CD4-positive, alpha-beta T cell treated with Interleukin-10 for 1 hour (primary cell): ENCODE measurements at regions not wholly inside any gene's neighbourhood (a gene's known extent, or its start where the extent isn't known, plus 50 kb on each side); places are given as distances from the start of the nearest gene placed in this dataset.
"Not testable (repeated sequence)": the region's sequence is repeated elsewhere in the genome, so short reads cannot be mapped to it uniquely, and the experiment has no call there.

Source experiments
- DNase-seq: peaks from one replicate; pipeline ENCODE4 v3.0.0-alpha.2; 2020

DNA sequence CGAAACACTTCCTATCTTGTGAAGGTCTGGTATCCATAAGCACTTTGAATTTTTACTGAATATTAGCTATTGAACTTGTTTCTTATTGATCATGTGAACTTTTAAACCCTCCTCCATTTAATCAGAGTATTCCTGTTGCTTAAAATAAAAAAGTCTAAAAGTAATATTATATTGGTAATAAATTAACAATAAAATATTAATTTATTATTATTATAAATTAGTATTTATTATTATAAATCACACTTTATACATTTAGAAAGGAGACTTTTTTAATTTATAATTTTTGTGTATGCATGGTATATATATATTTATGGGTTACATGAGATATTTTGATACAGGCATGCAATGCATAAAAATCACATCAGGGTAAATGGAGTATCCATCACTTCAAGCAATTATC lies 295.4 kb upstream of the NETO1 start:
- DNase-seq: no peak

DNA sequence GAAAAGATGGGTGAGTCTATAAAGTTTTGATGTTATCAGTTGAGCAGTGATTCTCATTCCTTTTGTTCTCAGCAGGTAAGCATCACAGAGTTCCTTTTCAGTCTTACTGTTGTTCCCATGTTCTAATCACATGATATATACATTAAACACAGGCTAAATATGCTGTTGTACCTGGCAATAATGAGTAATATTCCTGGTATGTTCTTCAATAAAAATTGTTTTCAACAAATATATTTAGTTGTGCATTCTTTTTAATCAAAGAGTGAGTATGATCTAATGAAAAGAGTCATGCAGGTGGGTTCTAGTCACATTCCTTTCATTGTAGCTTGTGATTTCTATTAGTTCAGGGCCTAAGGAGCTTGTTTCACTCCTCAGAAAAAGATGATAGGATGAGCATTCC lies 288.3 kb upstream of the NETO1 start:
- DNase-seq: no peak

- no peak for DNase-seq
Measured at GRCh38 chr18:73153271-73153670, 285.5 kb upstream of the NETO1 start.

DNA sequence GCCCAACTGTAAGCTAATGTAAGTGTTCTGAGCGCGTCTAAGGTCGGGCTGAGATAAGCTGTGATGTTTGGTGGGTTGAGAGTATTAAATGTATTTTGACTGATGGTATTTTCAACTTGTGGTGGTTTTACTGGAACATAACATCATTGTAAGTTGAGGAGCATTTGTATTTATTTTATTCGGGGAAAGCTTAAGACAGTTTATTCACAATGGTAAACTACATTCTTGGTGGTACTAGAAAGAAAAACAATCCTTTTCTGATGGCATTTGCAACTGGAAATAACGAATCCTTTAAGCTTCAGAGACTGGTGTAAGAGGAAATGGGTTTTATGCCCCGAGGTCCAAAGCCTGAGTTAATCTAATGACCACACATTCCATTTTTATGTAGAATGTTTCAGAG lies 283.3 kb upstream of the NETO1 start:
- DNase-seq: no peak

DNA sequence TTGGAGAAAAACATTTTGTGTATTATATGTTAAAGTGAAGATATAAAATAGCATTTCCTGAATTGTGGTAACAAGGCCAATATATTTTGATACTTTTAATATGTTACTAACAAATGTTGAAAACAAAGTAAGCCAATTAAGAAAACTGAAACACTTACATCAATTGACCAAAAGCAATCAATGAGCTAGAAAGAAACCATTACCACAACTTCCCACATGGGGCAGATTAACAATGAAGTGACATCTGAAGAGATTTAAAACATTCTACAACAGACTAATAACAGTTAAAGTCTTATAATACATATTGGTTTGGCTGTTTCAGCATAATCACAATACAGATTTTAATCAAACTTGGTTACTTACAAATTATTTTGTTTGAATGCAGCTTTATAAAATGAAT lies 282.4 kb upstream of the NETO1 start:
- no peak for DNase-seq

DNA sequence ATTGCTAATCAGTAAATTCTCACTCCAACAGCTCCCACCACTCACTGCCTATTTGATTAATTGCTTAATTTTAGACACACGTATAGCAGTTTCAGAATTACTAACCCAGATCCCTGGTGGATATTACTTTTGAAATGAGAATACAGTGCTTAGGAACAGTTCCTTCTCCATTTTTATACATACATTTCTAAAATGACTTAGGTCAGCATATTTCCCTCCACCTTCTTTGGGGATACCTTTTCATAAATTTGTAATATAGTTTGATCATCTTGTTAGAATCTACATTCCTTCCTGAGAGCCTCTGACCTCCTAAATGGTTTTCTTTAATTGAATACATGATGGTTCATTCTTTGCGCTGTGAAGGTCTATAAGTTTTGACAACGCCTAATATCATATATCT lies 279.8 kb upstream of the NETO1 start:
- DNase-seq: no peak

- no peak for DNase-seq
Measured at GRCh38 chr18:73144030-73144429, 276.2 kb upstream of the NETO1 start.

GRCh38 chr18:73136134-73136533 lies 268.3 kb upstream of the NETO1 start:
- no peak for DNase-seq

DNA sequence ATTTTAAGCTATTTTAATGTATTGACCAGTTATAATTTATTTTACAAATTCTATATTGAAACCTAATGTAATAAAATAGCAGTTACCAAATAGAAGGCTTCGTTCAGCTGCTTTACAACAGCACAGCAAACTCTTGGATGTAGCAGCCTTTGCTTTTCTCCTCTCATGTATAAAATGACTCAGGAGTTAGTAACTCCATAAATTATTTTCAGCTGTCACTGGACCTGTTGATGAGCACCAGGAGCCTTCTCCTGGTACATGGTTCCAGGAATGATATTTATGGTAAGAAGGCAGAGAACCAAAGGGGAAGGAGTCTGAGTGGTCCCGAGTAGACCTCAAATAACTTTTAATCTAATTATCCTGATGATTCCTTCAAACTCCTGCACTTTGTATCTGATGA lies 256.4 kb upstream of the NETO1 start:
- DNase-seq: no peak

DNA sequence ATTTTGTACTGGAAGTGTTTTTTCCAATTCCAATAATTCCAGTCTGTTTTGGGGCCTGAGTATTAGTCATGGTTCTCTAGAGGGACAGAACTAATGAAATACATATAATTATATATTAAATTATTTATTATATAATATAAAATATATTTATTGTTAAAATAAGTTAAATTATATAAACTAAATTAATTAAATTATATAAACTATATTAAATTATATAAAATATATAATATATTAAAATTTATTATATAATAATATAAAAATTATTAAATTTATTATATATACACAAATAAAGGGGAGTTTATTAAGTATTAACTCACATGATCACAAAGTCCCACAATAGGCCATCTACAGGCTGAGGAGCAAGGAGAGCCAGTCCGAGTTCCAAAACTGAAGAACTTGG lies 253.4 kb upstream of the NETO1 start:
- DNase-seq: no peak

- DNase-seq: no peak
Measured at GRCh38 chr18:73120626-73121025, 252.8 kb upstream of the NETO1 start.

DNA sequence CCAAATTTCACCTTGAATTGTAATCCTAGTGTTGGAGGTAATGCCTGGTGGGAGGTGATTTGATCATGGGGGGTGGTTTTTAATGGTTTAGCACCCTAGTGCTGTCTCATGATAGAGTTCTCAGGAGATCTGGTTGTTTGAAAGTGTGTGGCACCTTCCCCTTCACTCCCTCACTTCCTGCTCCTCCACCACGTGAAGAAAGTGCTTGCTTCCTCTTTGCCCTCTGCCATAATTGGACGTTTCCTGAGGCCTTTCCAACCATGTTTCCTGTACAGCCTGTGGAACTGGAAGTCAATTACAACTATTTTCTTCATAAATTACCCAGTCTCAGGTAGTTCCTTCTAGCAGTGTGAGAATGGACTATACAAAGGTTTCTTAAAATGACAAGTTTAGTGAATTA lies 251.8 kb upstream of the NETO1 start:
- DNase-seq: no peak

GRCh38 chr18:73118121-73118816 lies 250.5 kb upstream of the NETO1 start:
- DNase-seq: no peak

- no peak for DNase-seq
Measured at GRCh38 chr18:73110307-73110706, 242.5 kb upstream of the NETO1 start.

- DNase-seq: no peak
Measured at GRCh38 chr18:73101977-73102376, 234.2 kb upstream of the NETO1 start.

DNA sequence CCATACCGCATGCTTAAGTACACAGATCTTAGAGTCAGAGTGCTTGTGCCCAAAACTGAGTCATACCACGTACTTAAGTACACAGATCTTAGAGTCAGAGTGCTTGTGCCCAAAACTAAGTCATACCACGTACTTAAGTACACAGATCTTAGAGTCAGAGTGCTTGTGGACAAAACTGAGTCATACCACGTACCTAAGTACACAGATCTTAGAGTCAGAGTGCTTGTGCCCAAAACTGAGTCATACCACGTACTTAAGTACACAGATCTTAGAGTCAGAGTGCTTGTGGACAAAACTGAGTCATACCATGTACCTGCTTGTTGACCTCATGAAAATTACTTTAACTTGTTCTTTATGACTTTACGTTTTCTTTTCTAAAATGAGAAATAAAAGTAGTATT lies 233.7 kb upstream of the NETO1 start:
- not testable (repeated sequence) for DNase-seq

DNA sequence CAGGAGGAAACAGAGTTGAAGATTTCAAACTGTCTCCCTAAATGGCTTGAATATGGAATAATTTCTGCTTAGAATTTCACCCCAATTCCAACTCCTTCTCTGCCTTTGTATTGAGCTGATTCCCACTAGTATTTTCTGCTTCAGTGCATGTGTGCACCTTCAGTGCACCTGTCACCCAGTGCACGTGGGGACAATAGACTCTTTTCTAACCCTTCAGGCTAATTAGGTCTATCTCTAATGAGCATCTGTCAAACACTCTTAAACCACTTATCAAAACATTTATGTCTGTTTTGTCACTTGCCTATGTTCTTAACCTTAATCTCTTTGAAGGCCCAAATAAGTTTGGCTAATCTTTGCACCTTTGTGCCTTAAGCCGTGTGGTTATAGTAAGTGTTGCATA lies 232.0 kb upstream of the NETO1 start:
- no peak for DNase-seq

DNA sequence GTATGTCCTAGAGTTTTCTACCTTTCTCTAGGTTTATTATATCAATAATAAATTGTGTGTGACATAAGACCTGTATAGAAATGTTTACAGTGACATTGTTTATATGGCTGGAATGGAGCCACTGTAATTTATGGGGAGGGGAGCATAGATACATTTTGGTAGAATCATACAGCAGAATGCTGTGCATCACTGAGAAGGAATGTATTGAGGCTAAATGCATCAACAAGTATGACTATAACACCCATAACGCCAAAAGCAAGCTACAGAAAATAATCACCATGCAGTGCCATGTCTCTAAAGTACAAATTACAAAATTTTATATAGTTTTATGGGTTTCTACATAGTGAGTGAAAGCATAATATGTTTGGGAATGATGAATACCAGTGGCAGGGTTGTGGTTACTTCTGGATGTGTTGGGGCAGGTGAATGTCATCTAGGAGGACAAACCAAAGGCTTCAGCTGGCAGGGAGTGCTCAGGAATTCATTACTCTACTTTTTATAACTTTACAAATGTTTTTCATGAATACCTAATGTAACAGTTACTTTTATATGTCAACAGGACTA lies 226.0 kb upstream of the NETO1 start:
- no peak for DNase-seq

DNA sequence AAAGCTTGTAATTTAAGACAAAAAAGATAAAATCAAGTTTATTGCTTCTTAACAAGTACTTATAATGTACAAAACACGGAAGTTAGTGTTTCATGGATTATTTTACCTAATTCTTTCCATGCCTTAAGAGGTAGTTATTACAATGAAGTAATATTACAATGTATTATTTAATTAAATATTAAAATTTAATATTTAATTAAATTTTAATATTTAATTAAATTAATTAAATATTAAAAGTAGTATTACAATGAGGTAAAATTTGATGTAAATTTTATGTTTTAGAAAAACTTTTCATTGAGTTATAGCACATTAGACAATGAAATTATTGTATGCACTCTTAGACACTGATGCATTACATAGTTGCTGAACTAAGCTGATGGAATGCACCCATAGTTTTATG lies 220.7 kb upstream of the NETO1 start:
- no peak for DNase-seq

GRCh38 chr18:73087282-73087977 lies 219.6 kb upstream of the NETO1 start:
- DNase-seq: no peak

GRCh38 chr18:73079920-73080319 lies 212.1 kb upstream of the NETO1 start:
- DNase-seq: no peak

DNA sequence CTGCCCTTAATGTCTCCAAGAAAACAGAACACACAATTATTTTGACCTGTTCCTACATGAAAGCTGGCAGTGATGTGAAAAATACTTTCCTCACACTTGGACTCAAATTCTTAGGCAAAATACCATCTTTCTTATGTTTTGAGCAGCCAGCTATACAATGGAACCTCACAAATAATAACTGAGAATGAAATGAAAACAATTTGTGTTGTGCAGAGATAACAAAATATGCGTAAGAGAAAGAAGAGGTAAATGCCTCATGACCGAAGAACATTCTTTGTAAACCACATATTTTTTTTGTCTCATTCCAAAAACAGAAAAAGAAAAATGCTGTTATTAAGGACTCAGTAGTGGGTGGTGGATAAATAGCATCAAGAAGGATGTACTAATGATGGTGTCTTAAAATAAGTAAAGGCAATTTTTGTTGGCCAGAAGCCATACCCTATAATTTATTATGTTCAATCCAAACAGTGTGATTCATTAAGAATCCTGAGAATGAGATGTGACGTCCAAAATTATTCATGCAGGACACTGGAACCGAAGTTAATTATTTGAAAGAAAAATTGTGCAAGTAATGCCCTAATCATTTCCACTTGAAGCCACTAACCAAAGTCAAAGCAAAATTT lies 193.0 kb upstream of the NETO1 start:
- no peak for DNase-seq

DNA sequence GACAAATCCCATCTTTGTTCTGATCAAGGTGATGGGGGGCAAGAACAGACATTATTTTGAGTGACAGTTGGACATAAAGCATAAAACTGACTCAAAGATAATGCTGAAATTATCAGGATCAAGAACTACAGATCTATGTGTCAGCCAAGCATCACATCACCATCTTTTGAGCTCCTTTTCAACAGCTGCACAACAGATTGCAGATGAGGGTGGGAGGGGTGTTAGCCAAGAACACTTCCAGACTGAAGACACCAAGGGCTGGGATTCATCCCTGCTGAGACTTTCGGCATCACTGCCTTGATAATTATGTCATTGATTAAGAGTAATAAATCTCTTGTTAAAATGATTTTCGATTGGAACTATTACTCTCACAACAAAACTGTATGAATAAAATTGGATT lies 191.5 kb upstream of the NETO1 start:
- DNase-seq: no peak

DNA sequence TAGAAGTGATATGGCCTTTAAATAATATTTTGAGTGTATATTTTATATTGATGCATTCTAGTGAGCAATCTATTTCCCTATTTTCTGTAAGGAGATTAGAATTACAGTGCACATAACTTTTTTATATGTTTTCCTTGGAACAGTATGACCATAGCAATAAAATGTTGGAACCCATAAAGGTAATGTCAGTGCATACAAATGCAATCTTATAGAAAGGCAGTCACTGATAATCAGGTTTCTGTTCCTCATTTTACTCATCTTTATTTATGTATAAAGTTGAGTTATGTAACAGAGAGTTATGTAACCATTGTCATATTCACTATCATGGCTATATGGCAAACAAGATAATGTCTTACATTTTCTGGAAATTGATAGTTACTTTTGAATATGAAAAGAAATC lies 179.9 kb upstream of the NETO1 start:
- no peak for DNase-seq
